H9 (cell line): ENCODE measurements at regions not wholly inside any gene's neighbourhood (a gene's known extent, or its start where the extent isn't known, plus 50 kb on each side); places are given as distances from the start of the nearest gene placed in this dataset.

Experiments used
- DNase-seq: peaks from one replicate; pipeline ENCODE4 v3.0.0-alpha.2; 2017
- H2AFZ ChIP-seq: one replicate; pipeline ENCODE4 v1.6.1; 2013; ENCODE audit warnings: mild to moderate bottlenecking, low read length, control low read depth, moderate library complexity
- H2AK5ac ChIP-seq: 2 replicates; pipeline ENCODE4 v1.6.1; 2013; ENCODE audit warnings: low read length, control low read depth, mixed read lengths; ENCODE audit not compliant: insufficient read length
- H2BK120ac ChIP-seq: one replicate; pipeline ENCODE4 v1.6.1; 2013; ENCODE audit warnings: low read depth, mild to moderate bottlenecking, low read length, control low read depth, inconsistent platforms; ENCODE audit not compliant: poor library complexity, severe bottlenecking
- H2BK12ac ChIP-seq: 2 replicates; pipeline ENCODE4 v1.6.1; 2013; ENCODE audit warnings: low read length, control low read depth, mixed read lengths, low read depth; ENCODE audit not compliant: insufficient read length
- H2BK15ac ChIP-seq: 2 replicates; pipeline ENCODE4 v1.6.1; 2013; ENCODE audit warnings: low read depth, low read length, control low read depth
- H2BK20ac ChIP-seq: one replicate; pipeline ENCODE4 v1.6.1; 2013; ENCODE audit warnings: low read depth, mild to moderate bottlenecking, low read length, control low read depth, inconsistent platforms; ENCODE audit not compliant: poor library complexity, severe bottlenecking
- H2BK5ac ChIP-seq: 2 replicates; pipeline ENCODE4 v1.6.1; 2013; ENCODE audit warnings: low read length, control low read depth, mixed read lengths; ENCODE audit not compliant: insufficient read length
- H3K14ac ChIP-seq: 2 replicates; pipeline ENCODE4 v1.6.1; 2013; ENCODE audit warnings: low read length, control low read depth; ENCODE audit not compliant: insufficient read depth
- H3K18ac ChIP-seq: 2 replicates; pipeline ENCODE4 v1.6.1; 2013; ENCODE audit warnings: low read depth, mild to moderate bottlenecking, mixed read lengths, low read length, control low read depth; ENCODE audit not compliant: insufficient read length
- H3K23ac ChIP-seq: 2 replicates; pipeline ENCODE4 v1.6.1; 2013; ENCODE audit warnings: low read length, control low read depth, mixed read lengths, low read depth; ENCODE audit not compliant: insufficient read length
- H3K23me2 ChIP-seq: 2 replicates; pipeline ENCODE4 v1.6.1; 2013; ENCODE audit warnings: low read depth, mild to moderate bottlenecking, mixed read lengths, low read length, control low read depth; ENCODE audit not compliant: insufficient read length, poor library complexity, severe bottlenecking
- H3K27ac ChIP-seq: 2 replicates; pipeline ENCODE4 v1.5.1; 2013; ENCODE audit warnings: low read length, control low read depth, mixed read lengths, low read depth; ENCODE audit not compliant: insufficient read length
- H3K27me3 ChIP-seq: 2 replicates; pipeline ENCODE4 v1.6.1; 2013; ENCODE audit warnings: low read length, control low read depth, inconsistent platforms; ENCODE audit not compliant: insufficient read depth
- H3K4ac ChIP-seq: 2 replicates; pipeline ENCODE4 v1.6.1; 2013; ENCODE audit warnings: low read depth, mild to moderate bottlenecking, control low read depth, inconsistent platforms, low read length, moderate library complexity
- H3K4me1 ChIP-seq: 2 replicates; pipeline ENCODE4 v1.6.1; 2013; ENCODE audit warnings: low read length, control low read depth, inconsistent platforms; ENCODE audit not compliant: insufficient read depth
- H3K4me2 ChIP-seq: 2 replicates; pipeline ENCODE4 v1.6.1; 2013; ENCODE audit warnings: low read length, control low read depth, mixed read lengths; ENCODE audit not compliant: insufficient read length, insufficient read depth
- H3K56ac ChIP-seq: 2 replicates; pipeline ENCODE4 v1.6.1; 2013; ENCODE audit warnings: low read depth, mild to moderate bottlenecking, mixed read lengths, low read length, control low read depth; ENCODE audit not compliant: insufficient read length
- H3K79me1 ChIP-seq: 2 replicates; pipeline ENCODE4 v1.6.1; 2013; ENCODE audit warnings: low read depth, mild to moderate bottlenecking, moderate library complexity, low read length, control low read depth, inconsistent platforms; ENCODE audit not compliant: insufficient read depth, poor library complexity, severe bottlenecking
- H3K79me2 ChIP-seq: 2 replicates; pipeline ENCODE4 v1.6.1; 2013; ENCODE audit warnings: low read length, control low read depth, inconsistent platforms; ENCODE audit not compliant: insufficient read depth
- H3K9ac ChIP-seq: 2 replicates; pipeline ENCODE4 v1.6.1; 2013; ENCODE audit warnings: low read length, control low read depth, mixed read lengths; ENCODE audit not compliant: insufficient read length; ENCODE audit errors: extremely low read depth
- H3K9me3 ChIP-seq: one replicate; pipeline ENCODE4 v1.6.1; 2013; ENCODE audit warnings: low read depth, low read length, inconsistent platforms; ENCODE audit not compliant: control insufficient read depth
- H3T11ph ChIP-seq: one replicate; pipeline ENCODE4 v1.6.1; 2013; ENCODE audit warnings: mild to moderate bottlenecking, low read length, control low read depth, inconsistent platforms
- H4K20me1 ChIP-seq: one replicate; pipeline ENCODE4 v1.6.1; 2013; ENCODE audit not compliant: control insufficient read depth, insufficient read length, insufficient read depth
- H4K5ac ChIP-seq: 2 replicates; pipeline ENCODE4 v1.6.1; 2013; ENCODE audit warnings: low read depth, mild to moderate bottlenecking, mixed read lengths, low read length, control low read depth; ENCODE audit not compliant: insufficient read length
- H4K8ac ChIP-seq: replicated peaks from 2 replicates; pipeline ENCODE4 v1.6.1; 2013; ENCODE audit warnings: low read length, control low read depth, mixed read lengths, low read depth; ENCODE audit not compliant: insufficient read length
- H4K91ac ChIP-seq: 2 replicates; pipeline ENCODE4 v1.6.1; 2013; ENCODE audit warnings: low read depth, mild to moderate bottlenecking, moderate library complexity, mixed read lengths, low read length, control low read depth; ENCODE audit not compliant: insufficient read length
- H3K27ac Mint-ChIP-seq, 3 experiments: 2 replicates in 2 of 3; 3 replicates in 1 of 3; pipeline ENCODE4 v1.8.0; 2020 to 2021; ENCODE audit warnings: mixed read lengths in 3 of 3, mild to moderate bottlenecking in 1 of 3, moderate library complexity in 1 of 3
- H3K27me3 Mint-ChIP-seq: 2 replicates; pipeline ENCODE4 v1.8.0; 2021; ENCODE audit warnings: low read depth, mild to moderate bottlenecking, moderate library complexity, mixed read lengths
- H3K36me3 Mint-ChIP-seq, 3 experiments: 2 replicates in 2 of 3; 3 replicates in 1 of 3; pipeline ENCODE4 v1.8.0; 2020 to 2021; ENCODE audit warnings: low read depth in 3 of 3, mixed read lengths in 3 of 3; ENCODE audit not compliant: insufficient read depth in 1 of 3
- H3K4me1 Mint-ChIP-seq, 2 experiments: 2 replicates each; pipeline ENCODE4 v1.8.0; 2020; ENCODE audit warnings: mixed read lengths in 2 of 2
- H3K4me3 Mint-ChIP-seq, 2 experiments: 2 replicates in 1 of 2; 3 replicates in 1 of 2; pipeline ENCODE4 v1.8.0; 2020 to 2021; ENCODE audit warnings: mild to moderate bottlenecking in 2 of 2, mixed read lengths in 2 of 2, moderate library complexity in 1 of 2
- H3K9me3 Mint-ChIP-seq, 2 experiments: 2 replicates in 1 of 2; 3 replicates in 1 of 2; pipeline ENCODE4 v1.8.0; 2020; ENCODE audit warnings: mild to moderate bottlenecking in 2 of 2, mixed read lengths in 2 of 2, moderate library complexity in 1 of 2
- CTCF ChIP-seq: fragments of 200-600 bp; sonication (generic); conservative IDR thresholded peaks from 3 replicates; pipeline ENCODE4 v1.8.0; 2021; ENCODE audit warnings: antibody characterized with exemption, mild to moderate bottlenecking
- WGBS: extraction: QIAGEN DNeasy Blood & Tissue Kit; methylation state at CpG from one replicate; pipeline ENCODE4 v1.1.7; 2013; ENCODE audit warnings: missing lambda C conversion rate, low lambda C conversion rate, mixed read lengths; ENCODE audit not compliant: insufficient read length; ENCODE audit errors: extremely low coverage; 5-methylcytosine and 5-hydroxymethylcytosine counted together

- H2BK20ac ChIP-seq: no peak overlapping the region
- H3K14ac ChIP-seq: no peak overlapping the region
- no peaks in the 10 kb centered on the region for H3K79me1 ChIP-seq
- DNase-seq: no peak
- no peaks in the 10 kb centered on the region for H4K20me1 ChIP-seq
- H4K91ac ChIP-seq: no peak overlapping the region
- H3K4me2 ChIP-seq: no peak overlapping the region
- H3T11ph ChIP-seq: no peak overlapping the region
- H2BK15ac ChIP-seq: no peak overlapping the region
- no peak for TF ChIP-seq CTCF
- H3K4me3 Mint-ChIP-seq: no peak overlapping the region
- no peak overlapping the region for H2AFZ ChIP-seq
- no peak overlapping the region for H3K9ac ChIP-seq
- no peak overlapping the region for H2BK12ac ChIP-seq
- no peak overlapping the region for H2AK5ac ChIP-seq
- H3K4me1 ChIP-seq: no peaks in the 10 kb centered on the region
- no peak overlapping the region for H4K8ac ChIP-seq
- no peak overlapping the region for H3K27ac Mint-ChIP-seq
- H2BK120ac ChIP-seq: no peak overlapping the region
- no CpG with 5 or more reads among the region's 4 CpGs for WGBS
- no peaks in the 10 kb centered on the region for H3K27me3 Mint-ChIP-seq
- H3K56ac ChIP-seq: no peak overlapping the region
- H3K18ac ChIP-seq: no peak overlapping the region
- no peak overlapping the region for H4K5ac ChIP-seq
- H3K27me3 ChIP-seq: no peaks in the 10 kb centered on the region
- no peak overlapping the region for H3K27ac ChIP-seq
- H3K9me3 Mint-ChIP-seq: peaks cover under 1% of the 10 kb centered on the region in 2 experiments; a peak in 2 of 5 replicates
- H3K79me2 ChIP-seq: no peaks in the 10 kb centered on the region
- H2BK5ac ChIP-seq: no peak overlapping the region
- no peaks in the 10 kb centered on the region for H3K9me3 ChIP-seq
- H3K4me1 Mint-ChIP-seq: peaks cover 0 to 3% of the 10 kb centered on the region in 2 experiments; a peak in 1 of 4 replicates
- H3K23me2 ChIP-seq: no peaks in the 10 kb centered on the region
- H3K4ac ChIP-seq: no peak overlapping the region
- no peaks in the 10 kb centered on the region for H3K36me3 Mint-ChIP-seq
- no peak overlapping the region for H3K23ac ChIP-seq
These were observed 461.0 kb downstream of the GXYLT1 start for GRCh38 chr12:41683513-41684240.
